Body of pancreas (tissue), 4 donors: ENCODE measurements at regions not wholly inside any gene's neighbourhood (a gene's known extent, or its start where the extent isn't known, plus 50 kb on each side); places are given as distances from the start of the nearest gene placed in this dataset.

Experiments
- ATAC-seq: fragments of 150-250 bp; one replicate; pipeline ENCODE4 v1.9.1; 2016
- DNase-seq, 4 donors: peaks; one replicate each; pipeline ENCODE4 v3.0.0-alpha.2; 2019
- H3K27ac ChIP-seq, 4 donors: fragments of 200-600 bp; sonication (generic); 1 replicate in 3 of 4; 2 replicates in 1 of 4; pipeline versions ENCODE4 v1.5.1 to v1.6.1; 2016 to 2019; ENCODE audit warnings: mild to moderate bottlenecking in 1 of 4, mixed read lengths in 1 of 4, moderate library complexity in 1 of 4
- H3K27me3 ChIP-seq, 2 donors: fragments of 200-600 bp; sonication (generic); one replicate each; pipeline ENCODE4 v1.6.0; 2016; ENCODE audit warnings: mild to moderate bottlenecking in 1 of 2
- H3K36me3 ChIP-seq, 2 donors: fragments of 200-600 bp; sonication (generic); replicated peaks in 1 of 2; 2 replicates each; pipeline ENCODE4 v1.5.1; 2016; ENCODE audit warnings: low read depth in 2 of 2; ENCODE audit not compliant: insufficient read depth in 1 of 2
- H3K4me1 ChIP-seq: fragments of 200-600 bp; sonication (generic); one replicate; pipeline ENCODE4 v1.6.0; 2016
- H3K4me3 ChIP-seq, 2 donors: fragments of 200-600 bp; sonication (generic); 1 replicate in 1 of 2; 2 replicates in 1 of 2; pipeline ENCODE4 v1.5.1; 2016 to 2019
- H3K9me3 ChIP-seq, 3 donors: fragments of 200-600 bp; sonication (generic); 1 replicate in 2 of 3; 2 replicates in 1 of 3; pipeline ENCODE4 v1.5.1; 2016
- CTCF ChIP-seq, 7 experiments: fragments of 450-650 bp in 4 of 7; fragments of 200-600 bp in 3 of 7; sonication (generic) in 3 of 7; IDR thresholded peaks; one replicate each; pipeline ENCODE4 v1.5.1; 2016 to 2019; ENCODE audit warnings: antibody characterized with exemption in 7 of 7
- POLR2A ChIP-seq, 3 donors: fragments of 450-650 bp; IDR thresholded peaks; one replicate each; pipeline ENCODE4 v1.6.1; 2016; ENCODE audit warnings: antibody characterized with exemption in 3 of 3, mild to moderate bottlenecking in 2 of 3
- WGBS, 2 donors: methylation state at CpG; one replicate each; pipeline ENCODE4 v1.1.5; 2017; 5-methylcytosine and 5-hydroxymethylcytosine counted together
- intact Hi-C: fragments of 100-400 bp; cut with DNase I; formaldehyde crosslinking; loops from one replicate; pipeline ENCODE4 v1.15.1; 2023

- Histone ChIP-seq H3K27ac (no peak overlapping the region), H3K9me3 (no peaks in the 10 kb centered on the region), H3K4me3 (no peak overlapping the region), H3K36me3 (no peaks in the 10 kb centered on the region), H3K27me3 (no peaks in the 10 kb centered on the region), H3K4me1 (no peaks in the 10 kb centered on the region)
- intact Hi-C loops: no loop called here
- ATAC-seq: no peak
- no peak for TF ChIP-seq CTCF (IDR thresholded peaks at IDR 0.05)
- TF ChIP-seq POLR2A (IDR thresholded peaks at IDR 0.05): no peak
- DNase-seq: no peak
- 56 to 61% methylated on average over 14 of the region's 14 CpGs for WGBS, 2 donors
Observed at GRCh38 chr1:14511796-14512585, 86.5 kb upstream of the KAZN start.

- Histone ChIP-seq H3K4me3 (no peak overlapping the region), H3K27me3 (no peaks in the 10 kb centered on the region), H3K4me1 (no peaks in the 10 kb centered on the region), H3K36me3 (no peaks in the 10 kb centered on the region), H3K9me3 (no peaks in the 10 kb centered on the region), H3K27ac (no peak overlapping the region)
- DNase-seq (no peak), ATAC-seq (no peak)
- TF ChIP-seq POLR2A (IDR thresholded peaks at IDR 0.05) (no peak), CTCF (IDR thresholded peaks at IDR 0.05) (no peak)
- WGBS, 2 donors: 86 to 87% methylated on average over 7 of the region's 7 CpGs
- intact Hi-C loops: no loop called here
Observed at GRCh38 chr1:14513111-14513510, 85.4 kb upstream of the KAZN start.

- Histone ChIP-seq H3K4me1 (no peaks in the 10 kb centered on the region), H3K9me3 (no peaks in the 10 kb centered on the region), H3K36me3 (no peaks in the 10 kb centered on the region), H3K27me3 (no peaks in the 10 kb centered on the region), H3K4me3 (no peak overlapping the region), H3K27ac (no peak overlapping the region)
- ATAC-seq: no peak
- intact Hi-C loops: no loop called here
- no peak for DNase-seq
- TF ChIP-seq CTCF (IDR thresholded peaks at IDR 0.05) (no peak), POLR2A (IDR thresholded peaks at IDR 0.05) (no peak)
- WGBS, 2 donors: 47 to 55% methylated on average over 2 of the region's 2 CpGs
Observed at GRCh38 chr1:14514739-14515138, 83.7 kb upstream of the KAZN start.

- H3K36me3 ChIP-seq: no peaks in the 10 kb centered on the region
- intact Hi-C loops: no loop called here
- no peak overlapping the region for H3K4me3 ChIP-seq
- no peaks in the 10 kb centered on the region for H3K9me3 ChIP-seq
- H3K27ac ChIP-seq: no peak overlapping the region
- ATAC-seq (peak; percentile 45), DNase-seq (peak in 1 of 4 donors; percentile 16)
- 71 to 74% methylated on average over 6 of the region's 6 CpGs for WGBS, 2 donors
- H3K27me3 ChIP-seq: no peaks in the 10 kb centered on the region
- TF ChIP-seq CTCF (IDR thresholded peaks at IDR 0.05): no peak
- TF ChIP-seq POLR2A (IDR thresholded peaks at IDR 0.05): no peak
- H3K4me1 ChIP-seq: no peaks in the 10 kb centered on the region
Observed at GRCh38 chr1:14516974-14517840, 81.3 kb upstream of the KAZN start.
